Panc1 (cell line): ENCODE measurements at regions not wholly inside any gene's neighbourhood (a gene's known extent, or its start where the extent isn't known, plus 50 kb on each side); places are given as distances from the start of the nearest gene placed in this dataset.
"Not testable (repeated sequence)": the region's sequence is repeated elsewhere in the genome, so short reads cannot be mapped to it uniquely, and the experiment has no call there.

Source experiments
- CTCF ChIP-seq: fragments of 450-650 bp; IDR thresholded peaks from 2 replicates; pipeline ENCODE4 v1.5.1; 2017; ENCODE audit warnings: mild to moderate bottlenecking
- POLR2AphosphoS5 ChIP-seq: IDR thresholded peaks from 2 replicates; pipeline ENCODE4 v1.6.1; 2012; ENCODE audit warnings: mild to moderate bottlenecking, low read depth, low read length, moderate library complexity
- SIN3A ChIP-seq: IDR thresholded peaks from 2 replicates; pipeline ENCODE4 v1.6.1; 2012; ENCODE audit warnings: low read depth, mild to moderate bottlenecking, low read length, moderate library complexity, borderline replicate concordance; ENCODE audit not compliant: insufficient read depth
- TCF7L2 ChIP-seq: IDR thresholded peaks from 2 replicates; pipeline ENCODE4 v1.6.1; 2011; ENCODE audit warnings: mild to moderate bottlenecking, low read depth, low read length, inconsistent platforms

DNA sequence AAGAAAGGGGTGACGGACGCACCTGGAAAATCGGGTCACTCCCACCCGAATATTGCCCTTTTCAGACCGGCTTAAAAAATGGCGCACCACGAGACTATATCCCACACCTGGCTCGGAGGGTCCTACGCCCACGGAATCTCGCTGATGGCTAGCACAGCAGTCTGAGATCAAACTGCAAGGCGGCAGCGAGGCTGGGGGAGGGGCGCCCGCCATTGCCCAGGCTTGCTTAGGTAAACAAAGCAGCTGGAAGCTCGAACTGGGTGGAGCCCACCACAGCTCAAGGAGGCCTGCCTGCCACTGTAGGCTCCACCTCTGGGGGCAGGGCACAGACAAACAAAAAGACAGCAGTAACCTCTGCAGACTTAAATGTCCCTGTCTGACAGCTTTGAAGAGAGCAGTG lies 276.9 kb downstream of the SEC61B start:
- TF ChIP-seq CTCF, TCF7L2, POLR2AphosphoS5, SIN3A: not testable (repeated sequence)
